ENCODE measurements at regions not wholly inside any gene's neighbourhood (a gene's known extent, or its start where the extent isn't known, plus 50 kb on each side); places are given as distances from the start of the nearest gene placed in this dataset.

DNA sequence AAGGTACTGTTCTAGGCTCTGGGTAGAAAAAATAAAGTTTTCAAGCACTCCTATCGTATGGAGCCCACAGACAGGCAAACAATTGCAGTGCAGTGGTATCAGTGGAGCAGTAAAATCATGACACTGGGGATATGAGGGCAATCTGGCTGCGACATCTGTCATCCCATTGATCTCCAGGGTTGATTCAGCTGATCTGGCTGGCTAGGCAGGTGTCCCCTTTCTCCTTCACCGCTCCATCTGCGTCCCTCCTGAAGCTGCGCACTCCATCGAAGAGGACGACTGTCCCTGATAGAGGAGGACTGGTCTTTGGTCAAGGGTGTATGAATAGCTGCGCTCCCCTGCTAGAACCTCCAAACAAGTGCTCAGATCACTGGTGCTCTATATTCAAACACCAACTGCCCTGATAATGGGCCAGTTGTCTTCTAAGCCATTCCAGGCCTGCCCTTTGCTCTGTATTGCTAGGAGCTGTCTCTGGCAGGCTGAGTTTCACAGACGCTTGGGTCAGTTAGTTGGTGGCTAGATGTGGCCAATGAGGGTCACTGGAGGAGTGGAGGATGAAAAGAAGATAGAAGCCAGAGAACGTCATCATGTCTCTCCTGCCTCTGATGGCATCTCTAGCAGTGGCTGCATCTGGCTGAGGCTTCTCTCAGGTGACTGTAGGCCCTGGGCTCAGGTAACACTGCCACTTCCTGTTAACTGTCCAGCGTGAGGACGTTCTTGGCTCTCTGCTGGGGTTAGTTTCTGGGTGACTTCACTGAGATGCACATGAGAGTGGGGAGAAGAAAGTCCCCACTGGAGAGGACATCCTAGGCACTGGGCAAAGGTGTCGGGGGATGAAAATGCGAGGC, 205.0 kb upstream of the FOXN3 start:
- H3K27me3 ChIP-seq (ENCODE audit: insufficient read depth, low read depth, low read length): peaks cover 14% of the 10 kb centered on the region

DNA sequence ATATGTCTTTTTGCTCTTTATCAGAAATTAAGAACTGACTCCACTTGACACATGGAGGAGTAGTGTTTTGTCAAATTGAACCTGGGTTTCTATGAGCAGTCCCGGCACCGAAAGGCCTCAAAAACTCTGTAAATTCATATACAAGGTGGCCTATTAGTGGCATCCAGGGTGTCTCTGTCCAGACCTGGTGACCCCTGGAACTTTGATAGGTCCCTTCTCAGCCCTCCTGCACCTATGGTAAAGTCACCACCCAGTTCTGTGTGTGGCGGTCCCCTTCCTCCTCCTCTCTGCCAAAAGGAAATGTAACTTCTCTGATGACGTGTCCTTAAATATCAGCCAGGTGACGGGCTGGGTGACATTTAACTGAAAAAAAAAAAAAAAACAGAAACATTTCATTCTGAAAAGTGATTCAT, 204.0 kb upstream of the FOXN3 start:
- H2AFZ ChIP-seq (ENCODE audit: low read depth, low read length): no peak overlapping the region
- TF ChIP-seq TAF1 (IDR thresholded peaks at IDR 0.05; ENCODE audit: low read depth): no peak
- TF ChIP-seq EP300 (conservative IDR thresholded peaks at IDR 0.05; ENCODE audit: poor library complexity, severe bottlenecking): no peak
- TF ChIP-seq RAD21 (conservative IDR thresholded peaks at IDR 0.05): no peak
- no peak for TF ChIP-seq SMC3 (conservative IDR thresholded peaks at IDR 0.05; ENCODE audit: poor library complexity)
- TF ChIP-seq, protein P1, sequence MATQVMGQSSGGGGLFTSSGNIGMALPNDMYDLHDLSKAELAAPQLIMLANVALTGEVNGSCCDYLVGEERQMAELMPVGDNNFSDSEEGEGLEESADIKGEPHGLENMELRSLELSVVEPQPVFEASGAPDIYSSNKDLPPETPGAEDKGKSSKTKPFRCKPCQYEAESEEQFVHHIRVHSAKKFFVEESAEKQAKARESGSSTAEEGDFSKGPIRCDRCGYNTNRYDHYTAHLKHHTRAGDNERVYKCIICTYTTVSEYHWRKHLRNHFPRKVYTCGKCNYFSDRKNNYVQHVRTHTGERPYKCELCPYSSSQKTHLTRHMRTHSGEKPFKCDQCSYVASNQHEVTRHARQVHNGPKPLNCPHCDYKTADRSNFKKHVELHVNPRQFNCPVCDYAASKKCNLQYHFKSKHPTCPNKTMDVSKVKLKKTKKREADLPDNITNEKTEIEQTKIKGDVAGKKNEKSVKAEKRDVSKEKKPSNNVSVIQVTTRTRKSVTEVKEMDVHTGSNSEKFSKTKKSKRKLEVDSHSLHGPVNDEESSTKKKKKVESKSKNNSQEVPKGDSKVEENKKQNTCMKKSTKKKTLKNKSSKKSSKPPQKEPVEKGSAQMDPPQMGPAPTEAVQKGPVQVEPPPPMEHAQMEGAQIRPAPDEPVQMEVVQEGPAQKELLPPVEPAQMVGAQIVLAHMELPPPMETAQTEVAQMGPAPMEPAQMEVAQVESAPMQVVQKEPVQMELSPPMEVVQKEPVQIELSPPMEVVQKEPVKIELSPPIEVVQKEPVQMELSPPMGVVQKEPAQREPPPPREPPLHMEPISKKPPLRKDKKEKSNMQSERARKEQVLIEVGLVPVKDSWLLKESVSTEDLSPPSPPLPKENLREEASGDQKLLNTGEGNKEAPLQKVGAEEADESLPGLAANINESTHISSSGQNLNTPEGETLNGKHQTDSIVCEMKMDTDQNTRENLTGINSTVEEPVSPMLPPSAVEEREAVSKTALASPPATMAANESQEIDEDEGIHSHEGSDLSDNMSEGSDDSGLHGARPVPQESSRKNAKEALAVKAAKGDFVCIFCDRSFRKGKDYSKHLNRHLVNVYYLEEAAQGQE (IDR thresholded peaks at IDR 0.05; ENCODE audit: borderline replicate concordance): no peak
- TF ChIP-seq EZH2 (IDR thresholded peaks at IDR 0.05; ENCODE audit: borderline replicate concordance, insufficient read depth, low read length, poor library complexity, severe bottlenecking): no peak
- no peak for TF ChIP-seq MXI1 (conservative IDR thresholded peaks at IDR 0.05; ENCODE audit: poor library complexity, severe bottlenecking)
- TF ChIP-seq POLR2AphosphoS5 (IDR thresholded peaks at IDR 0.05): no peak
- TF ChIP-seq, protein P2, sequence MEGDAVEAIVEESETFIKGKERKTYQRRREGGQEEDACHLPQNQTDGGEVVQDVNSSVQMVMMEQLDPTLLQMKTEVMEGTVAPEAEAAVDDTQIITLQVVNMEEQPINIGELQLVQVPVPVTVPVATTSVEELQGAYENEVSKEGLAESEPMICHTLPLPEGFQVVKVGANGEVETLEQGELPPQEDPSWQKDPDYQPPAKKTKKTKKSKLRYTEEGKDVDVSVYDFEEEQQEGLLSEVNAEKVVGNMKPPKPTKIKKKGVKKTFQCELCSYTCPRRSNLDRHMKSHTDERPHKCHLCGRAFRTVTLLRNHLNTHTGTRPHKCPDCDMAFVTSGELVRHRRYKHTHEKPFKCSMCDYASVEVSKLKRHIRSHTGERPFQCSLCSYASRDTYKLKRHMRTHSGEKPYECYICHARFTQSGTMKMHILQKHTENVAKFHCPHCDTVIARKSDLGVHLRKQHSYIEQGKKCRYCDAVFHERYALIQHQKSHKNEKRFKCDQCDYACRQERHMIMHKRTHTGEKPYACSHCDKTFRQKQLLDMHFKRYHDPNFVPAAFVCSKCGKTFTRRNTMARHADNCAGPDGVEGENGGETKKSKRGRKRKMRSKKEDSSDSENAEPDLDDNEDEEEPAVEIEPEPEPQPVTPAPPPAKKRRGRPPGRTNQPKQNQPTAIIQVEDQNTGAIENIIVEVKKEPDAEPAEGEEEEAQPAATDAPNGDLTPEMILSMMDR (IDR thresholded peaks at IDR 0.05; ENCODE audit: poor library complexity, severe bottlenecking): no peak

More for the DNA sequence above, 205.0 kb upstream of the FOXN3 start:
- Histone ChIP-seq H3K4me3 (ENCODE audit: low read length) (no peak overlapping the region), H3K9ac (ENCODE audit: low read length) (no peak overlapping the region), H3K36me3 (ENCODE audit: insufficient read depth, low read length) (no peaks in the 10 kb centered on the region), H3K9me2 (ENCODE audit: insufficient read depth, low read length) (no peaks in the 10 kb centered on the region), H4K20me1 (ENCODE audit: insufficient read depth) (no peaks in the 10 kb centered on the region), H3F3A (ENCODE audit: insufficient read depth, low read length, poor library complexity, severe bottlenecking) (no peaks in the 10 kb centered on the region), H3K9me3 (ENCODE audit: low read length) (no peaks in the 10 kb centered on the region), H3K27ac (ENCODE audit: low read length) (no peak overlapping the region), H2AFZ (ENCODE audit: low read depth, low read length) (no peak overlapping the region), H3K4me2 (ENCODE audit: low read length) (no peak overlapping the region), H3K79me2 (replicated peaks; ENCODE audit: insufficient read depth, low read length) (no peaks in the 10 kb centered on the region)
- no peak for TF ChIP-seq EZH2 (IDR thresholded peaks at IDR 0.05; ENCODE audit: borderline replicate concordance, insufficient read depth, low read length, poor library complexity, severe bottlenecking)
- TF ChIP-seq POLR2AphosphoS5 (IDR thresholded peaks at IDR 0.05): no peak
- no peak for TF ChIP-seq RAD21 (conservative IDR thresholded peaks at IDR 0.05)
- TF ChIP-seq TAF1 (IDR thresholded peaks at IDR 0.05; ENCODE audit: low read depth): no peak

More for the DNA sequence above, 204.0 kb upstream of the FOXN3 start:
- Histone ChIP-seq H4K20me1 (ENCODE audit: insufficient read depth) (no peaks in the 10 kb centered on the region), H3K36me3 (ENCODE audit: insufficient read depth, low read length) (no peaks in the 10 kb centered on the region), H3K79me2 (replicated peaks; ENCODE audit: insufficient read depth, low read length) (no peaks in the 10 kb centered on the region), H3K27me3 (ENCODE audit: insufficient read depth, low read depth, low read length) (peaks cover 14% of the 10 kb centered on the region), H3K9ac (ENCODE audit: low read length) (no peak overlapping the region), H3K9me2 (ENCODE audit: insufficient read depth, low read length) (no peaks in the 10 kb centered on the region), H3F3A (ENCODE audit: insufficient read depth, low read length, poor library complexity, severe bottlenecking) (no peaks in the 10 kb centered on the region), H3K9me3 (ENCODE audit: low read length) (no peaks in the 10 kb centered on the region), H3K4me3 (ENCODE audit: low read length) (no peak overlapping the region), H3K4me2 (ENCODE audit: low read length) (no peak overlapping the region), H3K27ac (ENCODE audit: low read length) (no peak overlapping the region)

All from neural cell (in vitro differentiated cells).